A673 (cell line): ENCODE measurements at regions not wholly inside any gene's neighbourhood (a gene's known extent, or its start where the extent isn't known, plus 50 kb on each side); places are given as distances from the start of the nearest gene placed in this dataset.

ENCODE experiments used
- CTCF ChIP-seq: fragments of 300-800, 200-600 bp; sonication (generic); conservative IDR thresholded peaks from 2 replicates; pipeline ENCODE4 v1.5.1; 2017; ENCODE audit warnings: low read depth, mild to moderate bottlenecking, antibody characterized with exemption, low read length, moderate library complexity, mixed read lengths
- EZH2 ChIP-seq: fragments of 200-600 bp; sonication (generic); IDR thresholded peaks from 2 replicates; pipeline ENCODE4 v1.6.1; 2017; ENCODE audit warnings: borderline replicate concordance, low read depth, mild to moderate bottlenecking, mixed read lengths, antibody characterized with exemption, low read length; ENCODE audit not compliant: poor library complexity, severe bottlenecking

- no peak for TF ChIP-seq CTCF
- no peak for TF ChIP-seq EZH2
Observed at GRCh38 chr1:194161591-194161990, 975.2 kb upstream of the B3GALT2 start.
